HG02885 (cell line): ENCODE measurements at regions not wholly inside any gene's neighbourhood (a gene's known extent, or its start where the extent isn't known, plus 50 kb on each side); places are given as distances from the start of the nearest gene placed in this dataset.

Experiments used
- ATAC-seq: cut with Tn5 transposase; IDR thresholded peaks from one replicate; pipeline ENCODE4 v1.9.1; 2021; ENCODE audit warnings: mild to moderate bottlenecking; ENCODE audit not compliant: unreplicated experiment, poor library complexity

DNA sequence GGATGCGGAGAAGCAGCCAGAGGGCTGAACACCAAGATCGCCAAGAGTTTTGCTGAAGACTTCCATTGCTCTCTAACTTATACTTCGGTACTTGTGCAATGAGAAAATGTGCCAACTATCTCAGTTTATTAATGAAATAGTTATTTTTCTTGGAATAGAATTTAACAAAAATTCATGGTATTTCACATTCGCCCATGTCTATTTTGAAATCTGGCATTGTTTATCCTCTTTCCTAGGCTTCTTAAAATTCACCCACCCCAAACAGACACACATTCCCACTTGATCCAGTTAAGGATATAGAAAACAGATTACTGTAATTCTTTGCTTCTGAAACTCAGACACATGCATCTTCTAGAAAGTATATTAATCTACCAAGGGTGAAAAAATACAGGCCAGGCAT lies 56.3 kb upstream of the ADAMTS5 start:
- no peak for ATAC-seq

DNA sequence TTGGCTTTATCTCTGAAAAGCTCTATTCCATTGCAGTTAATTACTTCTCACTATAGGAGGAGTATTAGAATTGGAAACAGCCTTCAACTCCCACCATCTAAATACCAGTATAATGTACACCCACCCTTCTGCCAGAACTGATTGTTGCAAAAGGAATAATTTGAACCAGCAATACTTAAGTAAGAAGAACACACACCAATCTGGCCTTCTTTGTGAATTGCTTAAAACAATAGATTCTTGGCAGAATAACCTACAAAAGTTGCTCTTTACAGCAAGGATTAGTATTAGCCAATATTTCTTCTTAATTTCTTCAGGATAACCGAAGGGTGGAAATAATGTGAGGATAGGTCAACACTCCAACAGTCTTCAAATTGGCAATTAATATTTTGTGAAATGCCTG lies 54.9 kb upstream of the ADAMTS5 start:
- ATAC-seq: no peak

DNA sequence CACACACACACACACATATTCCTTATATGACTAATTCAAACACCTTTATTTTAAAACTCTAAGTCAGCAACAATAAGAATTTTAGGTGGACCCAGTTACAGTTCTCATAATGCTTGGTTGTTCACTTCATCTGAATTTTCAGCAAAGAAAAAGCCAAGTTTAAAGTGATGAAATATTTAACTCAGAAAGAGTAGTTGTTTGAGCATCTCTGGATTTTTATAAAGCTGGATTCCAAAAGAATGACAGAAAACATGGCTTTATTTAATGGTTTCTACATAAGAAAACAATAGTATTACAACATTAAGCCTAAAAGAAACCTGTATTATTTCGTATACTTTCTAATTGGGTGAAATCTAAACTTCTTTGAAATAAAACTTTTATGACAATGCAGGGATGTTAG lies 54.2 kb upstream of the ADAMTS5 start:
- ATAC-seq: no peak

DNA sequence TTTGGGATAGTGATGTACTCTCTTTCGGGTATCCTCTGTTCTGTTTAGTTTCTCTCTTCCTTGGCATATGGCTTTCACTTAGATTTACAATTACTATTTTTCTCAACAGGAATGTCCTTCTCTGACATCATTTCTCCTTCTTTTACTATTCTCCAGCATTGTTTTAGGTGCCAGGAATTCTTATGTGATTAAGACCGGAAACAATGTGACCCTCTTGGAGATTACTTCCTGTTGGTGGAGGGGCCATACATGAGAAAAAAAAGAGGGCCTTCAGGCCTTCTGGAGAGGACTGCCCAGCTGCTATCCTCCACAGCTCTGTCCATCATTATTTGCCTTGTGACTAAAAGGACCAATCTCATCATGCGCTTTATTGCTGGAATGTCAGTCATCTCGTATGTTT lies 50.4 kb upstream of the ADAMTS5 start:
- ATAC-seq: no peak
